ENCODE measurements at regions not wholly inside any gene's neighbourhood (a gene's known extent, or its start where the extent isn't known, plus 50 kb on each side); places are given as distances from the start of the nearest gene placed in this dataset.

GRCh38 chr2:220783671-220784070, 788.4 kb downstream of the EPHA4 start:
- no peak for DNase-seq
- Histone ChIP-seq H3K4me3 (no peak overlapping the region), H3K27me3 (no peaks in the 10 kb centered on the region), H3K36me3 (no peaks in the 10 kb centered on the region), H3K9me3 (no peaks in the 10 kb centered on the region), H3K4me1 (no peaks in the 10 kb centered on the region), H3K27ac (no peak overlapping the region)
- intact Hi-C loops (cut with DNase I; ENCODE audit: low total_unique reads) (no loop called here), in situ Hi-C loops (cut with MboI; ENCODE audit: low pct_ligation_motif_present in 1 of 4, low pct_unique_long_range_greater_than_20kb in 1 of 4, low sequenced_read_pairs in 3 of 4) (no loop called here)
- WGBS, 2 donors (ENCODE audit: low coverage in 1 of 2): 43 to 56% methylated on average over 1 of the region's 1 CpG
- no peak for TF ChIP-seq POLR2A (IDR thresholded peaks at IDR 0.05)
- TF ChIP-seq, protein P1, sequence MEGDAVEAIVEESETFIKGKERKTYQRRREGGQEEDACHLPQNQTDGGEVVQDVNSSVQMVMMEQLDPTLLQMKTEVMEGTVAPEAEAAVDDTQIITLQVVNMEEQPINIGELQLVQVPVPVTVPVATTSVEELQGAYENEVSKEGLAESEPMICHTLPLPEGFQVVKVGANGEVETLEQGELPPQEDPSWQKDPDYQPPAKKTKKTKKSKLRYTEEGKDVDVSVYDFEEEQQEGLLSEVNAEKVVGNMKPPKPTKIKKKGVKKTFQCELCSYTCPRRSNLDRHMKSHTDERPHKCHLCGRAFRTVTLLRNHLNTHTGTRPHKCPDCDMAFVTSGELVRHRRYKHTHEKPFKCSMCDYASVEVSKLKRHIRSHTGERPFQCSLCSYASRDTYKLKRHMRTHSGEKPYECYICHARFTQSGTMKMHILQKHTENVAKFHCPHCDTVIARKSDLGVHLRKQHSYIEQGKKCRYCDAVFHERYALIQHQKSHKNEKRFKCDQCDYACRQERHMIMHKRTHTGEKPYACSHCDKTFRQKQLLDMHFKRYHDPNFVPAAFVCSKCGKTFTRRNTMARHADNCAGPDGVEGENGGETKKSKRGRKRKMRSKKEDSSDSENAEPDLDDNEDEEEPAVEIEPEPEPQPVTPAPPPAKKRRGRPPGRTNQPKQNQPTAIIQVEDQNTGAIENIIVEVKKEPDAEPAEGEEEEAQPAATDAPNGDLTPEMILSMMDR (IDR thresholded peaks at IDR 0.05): no peak
- TF ChIP-seq POLR2AphosphoS5 (IDR thresholded peaks at IDR 0.05): no peak
- no peak for TF ChIP-seq EP300 (IDR thresholded peaks at IDR 0.05; ENCODE audit: low read depth)

DNA sequence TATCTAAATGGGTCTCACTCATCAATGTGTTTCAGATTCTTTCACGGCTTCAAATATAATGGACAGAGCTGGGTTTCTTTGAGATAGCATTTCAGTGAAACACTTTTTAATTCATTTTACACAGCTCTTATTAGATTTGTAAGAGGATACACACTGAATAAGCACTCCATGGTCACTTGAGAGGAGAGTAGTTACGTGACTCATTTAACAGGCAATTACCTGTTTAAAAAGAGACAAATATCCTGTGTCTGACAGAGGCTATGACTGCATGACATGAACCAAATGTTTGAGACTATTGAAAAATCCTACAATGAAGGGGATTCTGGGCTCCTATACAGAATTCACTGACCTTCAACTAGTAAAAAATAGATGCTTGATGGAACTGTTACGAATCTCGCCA, 786.9 kb downstream of the EPHA4 start:
- Histone ChIP-seq H3K4me3 (no peak overlapping the region), H3K36me3 (no peaks in the 10 kb centered on the region), H3K27ac (no peak overlapping the region), H3K4me1 (no peaks in the 10 kb centered on the region), H3K9me3 (no peaks in the 10 kb centered on the region), H3K27me3 (no peaks in the 10 kb centered on the region)
- intact Hi-C loops (cut with DNase I; ENCODE audit: low total_unique reads) (no loop called here), in situ Hi-C loops (cut with MboI; ENCODE audit: low pct_ligation_motif_present in 1 of 4, low pct_unique_long_range_greater_than_20kb in 1 of 4, low sequenced_read_pairs in 3 of 4) (no loop called here)
- DNase-seq: no peak
- TF ChIP-seq POLR2A (IDR thresholded peaks at IDR 0.05) (no peak), POLR2AphosphoS5 (IDR thresholded peaks at IDR 0.05) (no peak), EP300 (IDR thresholded peaks at IDR 0.05; ENCODE audit: low read depth) (no peak)
- TF ChIP-seq, protein P1 (IDR thresholded peaks at IDR 0.05): no peak
- WGBS, 2 donors (ENCODE audit: low coverage in 1 of 2): 81 to 84% methylated on average over 4 of the region's 4 CpGs

DNA sequence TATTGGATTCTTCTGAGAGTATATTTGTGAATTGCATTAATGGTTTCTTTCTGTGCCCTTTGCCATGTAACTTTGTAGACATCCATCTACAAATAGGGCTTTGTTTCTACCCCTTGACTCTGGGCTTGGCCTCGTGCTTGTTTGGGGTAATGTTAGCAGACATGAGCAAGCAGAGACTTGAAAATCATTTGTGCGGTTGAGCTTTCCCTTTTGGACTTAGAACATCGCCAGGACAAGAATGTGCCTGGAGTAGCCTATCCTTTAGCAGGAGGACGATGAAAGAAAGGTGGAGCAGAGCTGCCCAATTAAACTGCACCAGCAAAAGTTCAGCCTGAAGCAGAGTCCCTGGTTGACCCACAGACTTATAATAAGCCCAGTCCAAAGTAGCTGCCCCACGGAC, 785.9 kb downstream of the EPHA4 start:
- Histone ChIP-seq H3K36me3 (no peaks in the 10 kb centered on the region), H3K4me1 (no peaks in the 10 kb centered on the region), H3K27me3 (no peaks in the 10 kb centered on the region), H3K4me3 (no peak overlapping the region), H3K27ac (no peak overlapping the region), H3K9me3 (no peaks in the 10 kb centered on the region)
- in situ Hi-C loops (cut with MboI; ENCODE audit: low pct_ligation_motif_present in 1 of 4, low pct_unique_long_range_greater_than_20kb in 1 of 4, low sequenced_read_pairs in 3 of 4): no loop called here
- intact Hi-C loops (cut with DNase I; ENCODE audit: low total_unique reads): no loop called here
- TF ChIP-seq EP300 (IDR thresholded peaks at IDR 0.05; ENCODE audit: low read depth) (no peak), POLR2A (IDR thresholded peaks at IDR 0.05) (no peak), POLR2AphosphoS5 (IDR thresholded peaks at IDR 0.05) (no peak)
- TF ChIP-seq, protein P1 (IDR thresholded peaks at IDR 0.05): no peak
- 83 to 88% methylated on average over 4 to 5 of the region's 5 CpGs for WGBS, 2 donors (ENCODE audit: low coverage in 1 of 2)
- DNase-seq: no peak

DNA sequence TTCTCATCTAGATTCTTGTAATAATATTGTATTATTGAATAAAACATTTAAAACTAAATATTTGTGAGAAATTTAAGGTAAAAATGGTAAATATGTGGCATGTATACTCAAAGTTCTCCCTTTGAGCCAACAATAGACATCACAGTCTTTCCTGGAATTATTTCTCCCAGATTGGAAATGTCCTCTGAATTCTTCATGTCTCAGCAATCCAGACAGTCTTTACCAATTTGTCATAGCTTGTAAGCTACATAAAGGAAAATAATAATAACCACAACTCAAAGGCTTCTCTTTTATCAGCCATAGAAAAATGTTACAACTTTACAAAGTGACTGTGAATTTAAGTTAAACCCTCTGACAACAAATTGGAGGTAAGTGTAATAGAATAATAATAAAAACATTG, 784.9 kb downstream of the EPHA4 start:
- no peak overlapping the region for H3K27ac ChIP-seq

More for the DNA sequence above, 784.9 kb downstream of the EPHA4 start:
- in situ Hi-C loops (cut with MboI; ENCODE audit: low pct_ligation_motif_present in 1 of 4, low pct_unique_long_range_greater_than_20kb in 1 of 4, low sequenced_read_pairs in 3 of 4) (no loop called here), intact Hi-C loops (cut with DNase I; ENCODE audit: low total_unique reads) (no loop called here)
- no peaks in the 10 kb centered on the region for H3K36me3 ChIP-seq
- no peak for TF ChIP-seq POLR2AphosphoS5 (IDR thresholded peaks at IDR 0.05)
- TF ChIP-seq, protein P1 (IDR thresholded peaks at IDR 0.05): no peak
- TF ChIP-seq POLR2A (IDR thresholded peaks at IDR 0.05): no peak
- TF ChIP-seq EP300 (IDR thresholded peaks at IDR 0.05; ENCODE audit: low read depth): no peak
- no peaks in the 10 kb centered on the region for H3K27me3 ChIP-seq
- no peak for DNase-seq
- H3K4me1 ChIP-seq: no peaks in the 10 kb centered on the region
- no peaks in the 10 kb centered on the region for H3K9me3 ChIP-seq
- no peak overlapping the region for H3K4me3 ChIP-seq

Data from transverse colon (tissue), 4 donors.